ENCODE measurements at regions not wholly inside any gene's neighbourhood (a gene's known extent, or its start where the extent isn't known, plus 50 kb on each side); places are given as distances from the start of the nearest gene placed in this dataset.

- no peak for ATAC-seq
Measured at GRCh38 chr3:40593351-40593750, 68.6 kb downstream of the ZNF621 start.

DNA sequence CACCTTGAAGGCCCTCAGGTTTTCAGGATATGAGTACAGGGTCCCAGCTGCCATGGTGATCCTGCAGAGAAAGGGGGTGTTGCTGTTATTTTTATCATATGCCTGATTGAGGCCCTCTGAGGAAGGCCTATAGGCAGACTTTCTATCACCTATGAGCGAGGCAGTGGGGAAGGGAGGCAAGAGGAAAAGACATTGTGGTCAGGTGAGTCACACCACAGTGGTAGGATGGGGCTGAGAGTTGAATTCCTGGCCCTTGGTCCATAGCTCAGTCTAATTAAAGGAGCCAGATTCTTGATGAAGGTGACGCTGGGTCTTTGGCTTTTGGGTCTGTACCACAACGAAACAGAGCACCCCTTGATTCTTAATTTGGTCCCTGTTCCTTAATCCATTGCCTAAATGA, 72.7 kb downstream of the ZNF621 start:
- no peak for ATAC-seq

- no peak for ATAC-seq
Measured at GRCh38 chr3:40598338-40598737, 73.6 kb downstream of the ZNF621 start.

- no peak for ATAC-seq
Measured at GRCh38 chr3:40598962-40599361, 74.2 kb downstream of the ZNF621 start.

DNA sequence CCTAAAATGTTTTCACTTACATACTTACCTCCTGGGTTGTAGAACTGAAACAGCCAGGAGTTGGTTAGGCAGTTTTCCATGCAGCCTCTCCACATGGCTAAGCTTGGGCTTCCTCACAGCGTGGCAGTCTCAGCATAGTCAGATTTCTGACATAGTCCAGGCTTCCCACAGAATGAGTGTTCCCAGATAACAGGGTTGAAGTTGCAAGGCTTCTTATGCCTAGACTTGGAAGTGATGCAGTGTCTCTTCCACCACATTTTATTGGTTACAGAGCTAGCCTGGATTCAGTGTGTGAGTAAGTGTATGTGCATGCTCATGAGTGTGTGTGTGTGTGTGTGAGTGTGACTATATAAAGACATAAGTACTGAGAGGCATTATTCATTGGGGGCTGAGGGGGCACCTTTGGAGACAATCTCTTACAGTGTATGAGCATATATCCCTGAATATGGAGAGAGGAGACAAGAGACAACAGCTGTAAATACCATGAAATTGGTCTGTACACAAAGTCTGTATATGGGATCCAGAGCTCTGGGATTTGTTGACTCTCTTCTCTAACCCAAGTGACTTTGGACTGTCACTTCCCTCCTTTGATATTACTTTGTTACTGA, 78.1 kb downstream of the ZNF621 start:
- ATAC-seq, result no peak

GRCh38 chr3:40605960-40606359, 81.2 kb downstream of the ZNF621 start:
- no peak for ATAC-seq

DNA sequence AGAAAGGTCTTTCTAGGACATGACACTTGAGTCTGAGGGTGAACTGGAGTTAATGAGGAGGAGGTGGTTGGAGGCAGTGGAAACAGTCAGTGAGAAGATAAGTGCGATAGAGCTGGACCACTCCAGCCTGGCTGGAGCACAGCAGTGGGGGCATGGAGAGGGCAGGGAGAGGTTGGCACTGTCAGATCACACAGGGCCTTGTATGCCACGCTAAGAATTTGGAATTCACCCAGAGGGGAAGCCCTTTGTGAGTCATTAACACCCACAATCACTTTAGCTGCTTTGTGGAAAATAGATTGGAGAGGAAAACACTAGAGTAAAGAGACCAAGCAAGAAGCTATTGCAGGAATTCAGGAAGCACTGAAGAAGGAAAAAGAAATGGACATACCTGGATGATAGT, 83.3 kb downstream of the ZNF621 start:
- ATAC-seq, result peak in 1 of 2 donors; percentile 48

GRCh38 chr3:40613306-40613705, 88.5 kb downstream of the ZNF621 start:
- ATAC-seq, result no peak

DNA sequence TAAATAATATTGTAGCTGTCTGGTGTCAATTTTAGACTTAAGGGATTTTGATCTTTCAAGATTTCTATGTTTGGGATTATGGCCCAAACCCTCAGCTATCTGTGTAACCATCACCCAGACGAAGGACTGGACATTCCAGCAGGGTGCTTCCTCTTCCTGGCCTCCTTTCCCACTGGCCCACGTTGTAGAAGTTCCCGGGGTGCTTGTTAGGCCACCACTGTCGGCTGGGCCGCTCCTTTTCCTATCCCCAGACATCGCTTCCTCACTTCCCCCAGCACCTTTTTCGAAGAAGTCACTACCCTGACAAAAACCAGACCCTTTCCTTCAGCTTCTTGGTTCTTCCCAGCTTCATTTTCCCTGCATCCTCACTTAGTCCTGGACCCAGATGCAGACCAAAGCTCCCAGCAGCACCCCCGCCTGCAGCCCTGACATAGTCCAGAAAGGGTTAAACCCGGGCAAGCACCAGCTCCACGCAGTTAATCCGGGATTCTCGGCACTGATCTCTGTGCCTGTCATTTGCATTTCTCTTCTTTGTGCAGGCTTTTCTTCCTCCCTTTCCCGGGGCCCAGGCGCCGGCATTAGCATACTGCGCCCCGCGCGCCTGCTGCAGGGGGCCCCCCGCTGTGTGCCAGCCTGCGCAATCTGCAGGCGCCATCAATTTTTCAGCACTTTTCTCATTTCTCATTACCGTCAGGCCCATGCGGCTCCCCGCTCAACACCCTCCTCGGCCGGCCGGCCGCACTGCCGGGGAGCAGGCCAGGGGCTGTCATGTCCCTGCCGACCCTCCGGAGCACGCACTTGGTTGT, 90.6 kb downstream of the ZNF621 start:
- no peak for ATAC-seq

DNA sequence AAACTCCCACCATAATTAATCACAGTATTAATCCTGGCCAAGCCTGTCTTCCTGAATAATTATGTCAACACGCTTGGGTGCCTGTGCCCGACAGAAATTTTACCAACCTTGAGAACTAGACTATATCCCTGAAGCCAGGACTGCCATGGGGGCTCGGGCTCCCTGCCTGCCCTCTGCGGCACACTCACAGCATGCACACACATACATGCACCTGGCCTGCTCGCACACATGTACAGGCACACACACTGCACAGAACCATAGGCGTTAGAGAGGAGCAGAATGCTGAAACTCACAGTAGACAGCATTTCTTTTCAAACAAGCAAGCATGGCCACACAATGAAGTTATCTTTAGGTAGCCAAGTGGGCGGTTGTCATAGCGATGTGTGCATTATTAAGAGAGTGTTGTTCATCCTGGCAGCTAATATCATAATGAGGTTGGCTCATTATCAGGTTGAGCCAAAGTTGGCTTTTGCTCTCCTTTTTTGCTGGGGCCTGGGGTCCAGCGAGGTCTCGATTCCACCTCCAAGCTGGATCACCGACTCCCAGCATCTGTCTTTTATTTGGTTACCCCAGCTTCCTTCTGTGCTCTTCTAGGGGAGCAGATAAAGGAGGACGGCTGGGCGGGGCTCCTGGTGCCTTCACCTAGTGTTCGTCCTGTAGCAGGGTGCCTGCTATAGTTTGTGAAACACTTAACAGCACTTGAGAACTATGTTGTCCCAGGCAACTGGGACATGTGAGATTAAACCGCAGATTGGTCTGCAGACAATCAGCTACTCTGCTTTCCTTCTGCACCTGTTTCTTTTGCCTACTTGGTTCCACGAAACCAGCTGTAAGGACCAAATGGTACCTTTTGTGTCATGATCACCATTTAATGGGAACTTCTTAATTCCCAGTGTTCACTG, 91.4 kb downstream of the ZNF621 start:
- ATAC-seq, result no peak

GRCh38 chr3:40617084-40617483, 92.3 kb downstream of the ZNF621 start:
- no peak for ATAC-seq

GRCh38 chr3:40618158-40618557, 93.4 kb downstream of the ZNF621 start:
- no peak for ATAC-seq

DNA sequence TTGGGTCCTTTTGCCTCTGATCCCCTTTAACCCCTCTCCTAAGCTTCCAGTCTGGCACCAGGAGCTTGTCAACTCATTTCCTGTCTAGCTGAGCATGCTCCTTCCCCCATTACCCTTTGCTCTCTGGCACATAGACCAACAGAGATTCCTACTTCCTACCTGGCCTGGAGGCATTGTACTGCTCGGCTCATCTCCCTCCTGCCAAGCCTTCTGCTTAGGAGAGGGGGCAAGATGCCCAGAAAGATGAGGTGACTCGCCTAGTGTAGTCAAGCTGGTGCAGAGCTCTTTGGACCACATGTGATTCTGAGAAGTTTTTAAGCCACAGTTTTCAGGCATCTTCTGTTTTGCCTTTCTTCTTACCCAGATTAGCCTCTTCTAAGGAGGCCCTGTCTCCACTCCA, 95.4 kb downstream of the ZNF621 start:
- ATAC-seq, result no peak

DNA sequence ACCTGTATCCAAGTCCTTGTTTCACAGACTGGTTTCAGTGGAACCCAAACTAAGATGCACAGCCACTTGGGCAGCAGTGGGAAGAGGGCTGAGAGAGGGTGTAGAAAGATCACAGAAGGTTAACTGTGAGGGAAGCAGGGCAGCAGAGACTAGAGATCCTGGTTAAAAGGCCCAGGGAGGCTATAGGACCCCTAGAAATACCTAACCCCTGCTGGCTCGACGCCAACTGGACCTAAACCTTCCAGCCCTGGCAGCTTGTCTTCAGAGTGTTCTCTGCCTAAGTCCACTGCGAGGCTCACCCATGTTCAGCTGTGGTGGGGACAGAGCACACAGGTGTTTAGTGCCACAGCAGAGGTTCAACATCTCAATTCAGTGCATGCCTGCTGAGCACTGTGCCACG, 96.5 kb downstream of the ZNF621 start:
- no peak for ATAC-seq

GRCh38 chr3:40623567-40623966, 98.8 kb downstream of the ZNF621 start:
- ATAC-seq, result peak; percentile 67 to 90

DNA sequence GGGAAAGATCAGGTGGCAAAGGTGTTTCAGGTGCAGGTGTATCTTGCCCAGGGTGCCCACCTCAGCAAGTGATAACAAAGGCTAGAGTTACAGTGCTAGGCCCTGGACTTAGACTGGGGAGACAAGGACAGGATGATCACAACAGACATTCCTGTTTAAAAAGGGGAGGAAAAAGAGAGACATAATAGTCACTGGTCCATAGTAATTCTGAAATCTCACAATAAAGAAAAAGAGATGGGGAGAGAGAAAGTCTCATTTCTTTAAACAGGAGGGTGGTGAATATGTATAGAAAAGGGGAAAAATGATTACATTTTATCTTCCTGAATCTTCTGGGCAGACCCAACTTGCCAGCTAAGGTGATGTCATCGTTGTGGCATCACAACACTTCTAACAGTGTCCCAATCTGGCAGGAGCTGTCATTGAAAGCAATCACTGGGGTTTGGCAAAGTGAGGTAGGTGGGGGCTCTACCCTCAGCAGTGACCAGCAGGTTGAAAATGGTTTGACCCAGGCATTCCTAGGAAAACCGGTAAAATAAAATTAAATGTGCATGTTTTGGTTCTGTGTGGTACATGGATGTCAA, 99.5 kb downstream of the ZNF621 start:
- no peak for ATAC-seq

DNA sequence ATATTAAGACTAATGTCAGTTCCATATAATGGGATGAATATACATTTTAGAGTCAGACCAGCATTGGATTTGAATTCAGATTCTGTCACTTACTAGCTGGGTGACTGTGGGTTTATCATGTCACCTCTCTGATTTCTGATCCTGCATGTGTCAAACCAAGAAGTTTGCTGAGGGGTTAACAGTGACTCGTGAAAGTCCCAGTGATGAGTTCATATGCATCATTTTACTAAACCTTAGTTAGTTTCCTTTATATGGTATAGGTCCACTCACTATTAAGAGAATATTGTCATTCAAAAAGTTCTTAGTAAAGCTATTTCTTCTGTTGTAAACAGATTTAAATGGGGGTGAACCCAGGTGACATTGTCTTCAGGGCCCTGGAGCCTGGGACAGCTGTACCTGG, 102.3 kb downstream of the ZNF621 start:
- peak; percentile 29 to 32 for ATAC-seq

DNA sequence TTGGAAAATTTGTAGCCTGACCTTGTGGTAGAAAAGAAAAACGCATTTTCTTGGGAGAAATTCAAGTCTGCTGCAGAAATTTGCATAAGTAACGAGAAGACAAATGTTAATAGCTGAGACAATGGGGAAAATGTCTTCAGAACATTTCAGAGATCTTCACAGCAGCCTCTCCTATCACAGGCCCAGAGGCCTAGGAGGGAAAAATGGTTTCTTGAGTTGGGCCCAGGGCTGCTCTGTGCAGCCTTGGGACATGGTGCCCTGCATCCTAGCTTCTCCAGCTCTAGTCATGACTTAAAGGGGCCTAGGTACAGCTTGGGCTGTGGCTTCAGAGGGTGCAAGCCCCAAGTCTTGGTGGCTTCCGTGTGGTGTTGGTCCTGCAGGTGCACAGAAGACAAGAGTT, 104.2 kb downstream of the ZNF621 start:
- ATAC-seq, result no peak

- no peak for ATAC-seq
Measured at GRCh38 chr3:40631341-40631995, 106.7 kb downstream of the ZNF621 start.

GRCh38 chr3:40637906-40638305, 113.1 kb downstream of the ZNF621 start:
- ATAC-seq, result no peak

DNA sequence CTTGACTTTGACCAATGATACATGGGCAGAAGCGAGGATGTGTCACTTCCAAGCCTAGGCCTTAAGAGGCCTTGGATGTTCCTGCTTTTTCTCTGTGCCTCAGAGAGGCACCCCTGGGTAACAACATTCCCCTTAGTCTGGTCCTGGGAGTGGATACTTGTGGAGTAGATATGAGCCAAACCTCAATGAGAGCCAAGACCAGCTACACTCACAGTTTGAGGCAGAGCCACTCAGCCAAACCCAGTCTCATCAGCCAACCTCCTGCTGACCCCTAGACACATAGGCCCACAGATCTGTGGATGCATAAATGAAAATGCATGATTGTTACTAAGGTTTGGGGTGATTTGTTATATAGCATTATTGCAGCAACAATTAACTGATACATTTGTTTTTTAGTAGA, 114.2 kb downstream of the ZNF621 start:
- ATAC-seq, result no peak

GRCh38 chr3:40642812-40643211, 118.1 kb downstream of the ZNF621 start:
- no peak for ATAC-seq

DNA sequence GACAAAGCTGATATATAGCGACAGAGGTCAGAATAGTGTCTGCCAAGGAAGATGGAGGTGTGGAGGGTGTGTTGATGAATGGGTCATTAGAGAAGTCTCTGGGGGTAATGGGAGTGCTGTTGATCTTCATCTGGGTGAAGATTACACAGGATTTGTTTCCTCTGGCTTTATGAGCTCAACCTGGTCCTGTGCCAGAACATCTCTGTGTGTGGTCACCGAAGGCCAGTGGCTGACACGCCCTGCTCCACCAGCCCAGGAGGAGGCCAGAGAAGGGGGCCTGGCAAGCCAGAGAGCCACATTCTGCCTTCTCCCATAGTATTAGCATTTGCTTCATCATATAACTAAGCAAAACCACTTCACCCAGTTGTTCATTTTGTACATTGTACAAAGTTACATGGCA, 121.1 kb downstream of the ZNF621 start:
- no peak for ATAC-seq
